ENCODE measurements at regions not wholly inside any gene's neighbourhood (a gene's known extent, or its start where the extent isn't known, plus 50 kb on each side); places are given as distances from the start of the nearest gene placed in this dataset.

GRCh38 chr7:57305192-57305748 is 144.7 kb upstream of the ZNF716 start:
- Mint-ChIP-seq H3K4me3 (no peak overlapping the region), H3K27me3 (no peaks in the 10 kb centered on the region), H3K9me3 (peaks cover 13 to 41% (median 23%) of the 10 kb centered on the region in 3 donors), H3K27ac (no peak overlapping the region), H3K36me3 (no peaks in the 10 kb centered on the region), H3K4me1 (no peaks in the 10 kb centered on the region)
- DNase-seq (no peak), ATAC-seq (replicated peaks in 1 of 4) (no peak)
- no peaks in the 10 kb centered on the region for H3K36me3 ChIP-seq (ENCODE audit: control insufficient read depth in 2 of 2, extremely low read depth in 1 of 2, insufficient read depth in 1 of 2, low read length in 1 of 2)
- POLR2A ChIA-PET: no interaction called here
- no peaks in the 10 kb centered on the region for H3K4me1 ChIP-seq (ENCODE audit: control insufficient read depth in 1 of 2, extremely low read depth in 1 of 2, insufficient read depth in 2 of 2, low read length in 2 of 2)
- no peaks in the 10 kb centered on the region for H3K9me3 ChIP-seq
- H3K27ac ChIP-seq (ENCODE audit: low read length): no peak overlapping the region
- 72% methylated on average over 11 of the region's 17 CpGs for WGBS (ENCODE audit: insufficient coverage)
- H3K4me3 ChIP-seq (ENCODE audit: control insufficient read depth in 1 of 2, extremely low read depth in 1 of 2, low read length in 1 of 2): no peak overlapping the region
- CTCF ChIA-PET: no interaction called here
- H3K27me3 ChIP-seq (replicated peaks in 1 of 2; ENCODE audit: control insufficient read depth in 2 of 2, extremely low read depth in 1 of 2, insufficient read depth in 2 of 2, low read length in 1 of 2): no peaks in the 10 kb centered on the region

GRCh38 chr7:57308631-57309408 is 141.2 kb upstream of the ZNF716 start:
- Mint-ChIP-seq H3K9me3 (peaks cover 16 to 50% (median 29%) of the 10 kb centered on the region in 3 donors), H3K27ac (no peak overlapping the region), H3K36me3 (no peaks in the 10 kb centered on the region), H3K4me1 (no peaks in the 10 kb centered on the region), H3K4me3 (no peak overlapping the region), H3K27me3 (no peaks in the 10 kb centered on the region)
- 70% methylated on average over 15 of the region's 20 CpGs for WGBS (ENCODE audit: insufficient coverage)
- H3K4me3 ChIP-seq (ENCODE audit: control insufficient read depth in 1 of 2, extremely low read depth in 1 of 2, low read length in 1 of 2): no peak overlapping the region
- ATAC-seq (replicated peaks in 1 of 4): no peak
- no peaks in the 10 kb centered on the region for H3K27me3 ChIP-seq (replicated peaks in 1 of 2; ENCODE audit: control insufficient read depth in 2 of 2, extremely low read depth in 1 of 2, insufficient read depth in 2 of 2, low read length in 1 of 2)
- peaks cover 3% of the 10 kb centered on the region for H3K9me3 ChIP-seq
- CTCF ChIA-PET: no interaction called here
- no peak overlapping the region for H3K27ac ChIP-seq (ENCODE audit: low read length)
- no peaks in the 10 kb centered on the region for H3K4me1 ChIP-seq (ENCODE audit: control insufficient read depth in 1 of 2, extremely low read depth in 1 of 2, insufficient read depth in 2 of 2, low read length in 2 of 2)
- H3K36me3 ChIP-seq (ENCODE audit: control insufficient read depth in 2 of 2, extremely low read depth in 1 of 2, insufficient read depth in 1 of 2, low read length in 1 of 2): no peaks in the 10 kb centered on the region
- POLR2A ChIA-PET: no interaction called here
- no peak for DNase-seq

- H3K27me3 Mint-ChIP-seq: no peaks in the 10 kb centered on the region
- POLR2A ChIA-PET: no interaction called here
- no peaks in the 10 kb centered on the region for H3K36me3 ChIP-seq (ENCODE audit: control insufficient read depth in 2 of 2, extremely low read depth in 1 of 2, insufficient read depth in 1 of 2, low read length in 1 of 2)
- no peaks in the 10 kb centered on the region for H3K4me1 ChIP-seq (ENCODE audit: control insufficient read depth in 1 of 2, extremely low read depth in 1 of 2, insufficient read depth in 2 of 2, low read length in 2 of 2)
- H3K4me1 Mint-ChIP-seq: no peaks in the 10 kb centered on the region
- DNase-seq: no peak
- no peaks in the 10 kb centered on the region for H3K9me3 ChIP-seq
- no peaks in the 10 kb centered on the region for H3K27me3 ChIP-seq (replicated peaks in 1 of 2; ENCODE audit: control insufficient read depth in 2 of 2, extremely low read depth in 1 of 2, insufficient read depth in 2 of 2, low read length in 1 of 2)
- WGBS (ENCODE audit: insufficient coverage): 77% methylated on average over 3 of the region's 4 CpGs
- no peak for ATAC-seq (replicated peaks in 1 of 4)
- H3K4me3 Mint-ChIP-seq: no peak overlapping the region
- peaks cover 31 to 52% (median 49%) of the 10 kb centered on the region in 3 donors for H3K9me3 Mint-ChIP-seq
- no peak overlapping the region for H3K4me3 ChIP-seq (ENCODE audit: control insufficient read depth in 1 of 2, extremely low read depth in 1 of 2, low read length in 1 of 2)
- H3K27ac ChIP-seq (ENCODE audit: low read length): no peak overlapping the region
- CTCF ChIA-PET: no interaction called here
- no peak overlapping the region for H3K27ac Mint-ChIP-seq
- H3K36me3 Mint-ChIP-seq: no peaks in the 10 kb centered on the region
Measured at GRCh38 chr7:57327081-57327480, 122.9 kb upstream of the ZNF716 start.

- no peak overlapping the region for H3K27ac ChIP-seq (ENCODE audit: low read length)
- no peaks in the 10 kb centered on the region for H3K36me3 ChIP-seq (ENCODE audit: control insufficient read depth in 2 of 2, extremely low read depth in 1 of 2, insufficient read depth in 1 of 2, low read length in 1 of 2)
- no peaks in the 10 kb centered on the region for H3K27me3 Mint-ChIP-seq
- ChIA-PET POLR2A (no interaction called here), CTCF (no interaction called here)
- H3K9me3 ChIP-seq: no peaks in the 10 kb centered on the region
- H3K36me3 Mint-ChIP-seq: no peaks in the 10 kb centered on the region
- H3K27me3 ChIP-seq (replicated peaks in 1 of 2; ENCODE audit: control insufficient read depth in 2 of 2, extremely low read depth in 1 of 2, insufficient read depth in 2 of 2, low read length in 1 of 2): no peaks in the 10 kb centered on the region
- no peak for DNase-seq
- no peak overlapping the region for H3K27ac Mint-ChIP-seq
- WGBS (ENCODE audit: insufficient coverage): 78% methylated on average over 11 of the region's 11 CpGs
- peaks cover 31 to 49% (median 45%) of the 10 kb centered on the region in 3 donors for H3K9me3 Mint-ChIP-seq
- ATAC-seq (replicated peaks in 1 of 4): no peak
- H3K4me1 ChIP-seq (ENCODE audit: control insufficient read depth in 1 of 2, extremely low read depth in 1 of 2, insufficient read depth in 2 of 2, low read length in 2 of 2): no peaks in the 10 kb centered on the region
- no peak overlapping the region for H3K4me3 ChIP-seq (ENCODE audit: control insufficient read depth in 1 of 2, extremely low read depth in 1 of 2, low read length in 1 of 2)
- H3K4me3 Mint-ChIP-seq: no peak overlapping the region
- H3K4me1 Mint-ChIP-seq: no peaks in the 10 kb centered on the region
Measured at GRCh38 chr7:57328457-57328856, 121.5 kb upstream of the ZNF716 start.

DNA sequence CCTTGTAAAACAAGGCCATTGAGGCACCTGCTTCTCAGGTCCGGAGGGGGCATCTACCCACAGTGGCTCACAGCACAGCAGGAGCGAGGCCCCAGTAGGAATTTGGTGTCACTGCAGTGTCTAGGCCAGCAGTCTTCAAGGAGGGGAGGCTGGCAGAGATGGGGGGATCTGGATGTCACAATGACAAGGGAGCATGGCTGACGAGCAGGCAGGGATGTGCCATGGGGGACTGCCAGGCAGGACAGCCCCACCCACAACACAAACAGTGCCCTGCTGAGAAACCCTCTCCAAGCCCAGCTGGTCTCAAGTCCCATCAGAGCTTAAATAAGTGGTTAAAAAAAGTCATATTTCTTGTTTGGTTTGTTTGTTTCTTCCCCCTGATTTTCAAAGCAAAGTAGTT is 121.0 kb upstream of the ZNF716 start:
- peaks cover 31 to 46% (median 45%) of the 10 kb centered on the region in 3 donors for H3K9me3 Mint-ChIP-seq
- 50% methylated on average over 1 of the region's 3 CpGs for WGBS (ENCODE audit: insufficient coverage)

DNA sequence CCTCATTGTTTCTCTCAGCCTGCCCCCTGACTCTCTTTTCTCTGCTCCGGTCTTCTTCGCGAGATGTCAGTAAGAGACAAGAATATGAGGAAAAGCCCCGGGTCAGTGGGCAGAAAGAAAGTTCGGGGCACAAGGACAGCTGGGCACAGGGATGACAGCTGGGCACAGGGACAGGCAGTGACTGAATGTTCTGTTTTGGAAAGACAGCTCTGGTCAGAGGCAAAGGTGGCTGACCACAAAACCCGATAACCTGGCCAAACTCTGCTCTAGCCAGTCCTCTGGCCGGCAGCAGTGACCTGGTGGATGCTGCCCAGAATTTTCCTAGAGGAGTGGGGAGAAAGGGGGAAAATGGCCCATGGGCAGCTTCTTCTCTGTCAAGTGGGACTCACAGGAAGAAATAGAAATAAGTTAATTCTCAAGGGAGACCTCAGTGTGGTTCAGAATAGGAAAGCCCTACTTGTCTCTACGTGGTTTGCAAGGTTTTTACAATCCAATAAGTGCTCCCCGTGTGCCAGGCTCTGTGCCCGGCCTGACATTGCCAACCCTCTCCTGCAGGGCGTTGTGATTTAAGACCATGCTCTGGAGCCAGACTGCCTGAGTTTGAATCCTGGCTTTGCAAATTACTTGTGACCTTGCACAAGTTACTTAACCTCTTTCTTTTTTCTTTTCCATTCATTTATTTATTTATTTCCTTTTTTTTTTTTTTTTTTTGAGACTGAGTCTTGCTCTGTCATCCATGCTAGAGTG is 110.6 kb upstream of the ZNF716 start:
- H3K27ac Mint-ChIP-seq: no peak overlapping the region
- ChIA-PET POLR2A (no interaction called here), CTCF (no interaction called here)
- no peak overlapping the region for H3K27ac ChIP-seq (ENCODE audit: low read length)
- ATAC-seq (replicated peaks in 1 of 4): no peak
- no peaks in the 10 kb centered on the region for H3K36me3 ChIP-seq (ENCODE audit: control insufficient read depth in 2 of 2, extremely low read depth in 1 of 2, insufficient read depth in 1 of 2, low read length in 1 of 2)
- peaks cover 0 to 3% of the 10 kb centered on the region in 2 experiments for H3K27me3 ChIP-seq (replicated peaks in 1 of 2; ENCODE audit: control insufficient read depth in 2 of 2, extremely low read depth in 1 of 2, insufficient read depth in 2 of 2, low read length in 1 of 2)
- no peaks in the 10 kb centered on the region for H3K9me3 ChIP-seq
- no peaks in the 10 kb centered on the region for H3K4me1 ChIP-seq (ENCODE audit: control insufficient read depth in 1 of 2, extremely low read depth in 1 of 2, insufficient read depth in 2 of 2, low read length in 2 of 2)
- H3K4me3 ChIP-seq (ENCODE audit: control insufficient read depth in 1 of 2, extremely low read depth in 1 of 2, low read length in 1 of 2): no peak overlapping the region
- no peak overlapping the region for H3K4me3 Mint-ChIP-seq
- peaks cover 24 to 51% (median 25%) of the 10 kb centered on the region in 3 donors for H3K9me3 Mint-ChIP-seq
- WGBS (ENCODE audit: insufficient coverage): 80% methylated on average over 9 of the region's 11 CpGs
- no peak for DNase-seq
- H3K4me1 Mint-ChIP-seq: no peaks in the 10 kb centered on the region
- no peaks in the 10 kb centered on the region for H3K36me3 Mint-ChIP-seq
- no peaks in the 10 kb centered on the region for H3K27me3 Mint-ChIP-seq

More for the DNA sequence above, 121.0 kb upstream of the ZNF716 start:
- H3K9me3 ChIP-seq: no peaks in the 10 kb centered on the region
- Mint-ChIP-seq H3K4me3 (no peak overlapping the region), H3K27ac (no peak overlapping the region), H3K4me1 (no peaks in the 10 kb centered on the region), H3K27me3 (no peaks in the 10 kb centered on the region), H3K36me3 (no peaks in the 10 kb centered on the region)
- no peak for DNase-seq
- POLR2A ChIA-PET: no interaction called here
- H3K27me3 ChIP-seq (replicated peaks in 1 of 2; ENCODE audit: control insufficient read depth in 2 of 2, extremely low read depth in 1 of 2, insufficient read depth in 2 of 2, low read length in 1 of 2): no peaks in the 10 kb centered on the region
- no peak overlapping the region for H3K27ac ChIP-seq (ENCODE audit: low read length)
- no peak overlapping the region for H3K4me3 ChIP-seq (ENCODE audit: control insufficient read depth in 1 of 2, extremely low read depth in 1 of 2, low read length in 1 of 2)
- ATAC-seq (replicated peaks in 1 of 4): no peak
- no peaks in the 10 kb centered on the region for H3K36me3 ChIP-seq (ENCODE audit: control insufficient read depth in 2 of 2, extremely low read depth in 1 of 2, insufficient read depth in 1 of 2, low read length in 1 of 2)
- no peaks in the 10 kb centered on the region for H3K4me1 ChIP-seq (ENCODE audit: control insufficient read depth in 1 of 2, extremely low read depth in 1 of 2, insufficient read depth in 2 of 2, low read length in 2 of 2)
- CTCF ChIA-PET: no interaction called here

All from T-cell (primary cell).